Neural cell (in vitro differentiated cells): ENCODE measurements at regions not wholly inside any gene's neighbourhood (a gene's known extent, or its start where the extent isn't known, plus 50 kb on each side); places are given as distances from the start of the nearest gene placed in this dataset.

Experiments
- CTCF ChIP-seq: fragments of 450-650 bp; IDR thresholded peaks from 2 replicates; pipeline ENCODE4 v1.5.1; 2014; ENCODE audit warnings: antibody characterized with exemption, mild to moderate bottlenecking, moderate library complexity; ENCODE audit not compliant: poor library complexity, severe bottlenecking
- EP300 ChIP-seq: fragments of 450-650 bp; conservative IDR thresholded peaks from 2 replicates; pipeline ENCODE4 v1.6.1; 2014; ENCODE audit warnings: antibody characterized with exemption, mild to moderate bottlenecking, moderate library complexity; ENCODE audit not compliant: poor library complexity, severe bottlenecking
- EZH2 ChIP-seq: fragments of 200-600, 300-800 bp; shearing (Covaris generic), sonication (generic); IDR thresholded peaks from 2 replicates; pipeline ENCODE4 v1.6.1; 2014; ENCODE audit warnings: antibody characterized with exemption, low read length, borderline replicate concordance, mild to moderate bottlenecking; ENCODE audit not compliant: insufficient read depth, poor library complexity, severe bottlenecking
- POLR2AphosphoS5 ChIP-seq: IDR thresholded peaks from 2 replicates; pipeline ENCODE4 v1.6.1; 2012
- RAD21 ChIP-seq: fragments of 450-650 bp; conservative IDR thresholded peaks from 2 replicates; pipeline ENCODE4 v1.6.1; 2014; ENCODE audit warnings: antibody characterized with exemption, mild to moderate bottlenecking, moderate library complexity
- SMC3 ChIP-seq: fragments of 450-650 bp; conservative IDR thresholded peaks from 2 replicates; pipeline ENCODE4 v1.6.1; 2014; ENCODE audit warnings: antibody characterized with exemption, mild to moderate bottlenecking, moderate library complexity; ENCODE audit not compliant: poor library complexity

GRCh38 chr11:111046291-111046690, 199.2 kb upstream of the POU2AF2 start:
- no peak for TF ChIP-seq EZH2
- TF ChIP-seq CTCF: no peak
- TF ChIP-seq SMC3: no peak
- TF ChIP-seq EP300: no peak
- TF ChIP-seq POLR2AphosphoS5: no peak
- no peak for TF ChIP-seq RAD21
